IMR-90 (cell line): ENCODE measurements at regions not wholly inside any gene's neighbourhood (a gene's known extent, or its start where the extent isn't known, plus 50 kb on each side); places are given as distances from the start of the nearest gene placed in this dataset.

Source experiments
- BHLHE40 ChIP-seq: fragments of 150-350 bp; IDR thresholded peaks from 2 replicates; pipeline ENCODE4 v1.6.1; 2016; ENCODE audit warnings: mild to moderate bottlenecking, low read depth, low read length
- MXI1 ChIP-seq: IDR thresholded peaks from 2 replicates; pipeline ENCODE4 v1.6.1; 2012; ENCODE audit warnings: low read depth, mild to moderate bottlenecking, low read length, moderate library complexity, borderline replicate concordance
- NFE2L2 ChIP-seq: fragments of 150-350 bp; IDR thresholded peaks from 2 replicates; pipeline ENCODE4 v1.6.1; 2016; ENCODE audit warnings: low read depth, mild to moderate bottlenecking, low read length
- POLR2A ChIP-seq: IDR thresholded peaks from 2 replicates; pipeline ENCODE4 v1.6.1; 2012; ENCODE audit warnings: mild to moderate bottlenecking, low read depth, low read length
- RAD21 ChIP-seq: IDR thresholded peaks from 2 replicates; pipeline ENCODE4 v1.6.1; 2012; ENCODE audit warnings: low read length, improper control_type of control experiment
- RFX5 ChIP-seq: IDR thresholded peaks from 2 replicates; pipeline ENCODE4 v1.8.0; 2012; ENCODE audit warnings: low read depth, mild to moderate bottlenecking, low read length, moderate library complexity
- TF ChIP-seq, protein P1 (sequence below): conservative IDR thresholded peaks from 2 replicates; pipeline ENCODE4 v1.5.1; 2012; ENCODE audit warnings: mild to moderate bottlenecking, low read depth, low read length, improper control_type of control experiment
- TF ChIP-seq, protein P2 (sequence below): fragments of 150-350 bp; IDR thresholded peaks from 2 replicates; pipeline ENCODE4 v1.6.1; 2017; ENCODE audit warnings: mild to moderate bottlenecking, antibody characterized with exemption, low read length, low read depth

DNA sequence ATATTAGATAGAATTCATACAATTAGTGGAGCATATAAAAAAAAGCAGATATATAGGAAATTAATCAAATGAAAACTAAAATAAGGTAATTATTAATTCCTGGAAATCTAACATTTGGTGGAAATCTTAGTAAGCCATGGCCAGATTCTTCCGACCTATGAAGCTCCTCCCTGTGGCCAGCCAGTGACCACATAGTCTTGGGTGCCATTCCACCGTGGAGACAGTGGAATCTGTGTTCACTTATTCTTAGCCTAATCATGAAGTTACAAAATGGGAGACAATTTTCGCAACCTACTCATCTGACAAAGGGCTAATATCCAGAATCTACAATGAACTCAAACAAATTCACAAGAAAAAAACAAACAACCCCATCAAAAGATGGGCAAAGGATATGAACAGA is 241.9 kb upstream of the FLRT2 start:
- TF ChIP-seq POLR2A: no peak
- TF ChIP-seq, protein P1, sequence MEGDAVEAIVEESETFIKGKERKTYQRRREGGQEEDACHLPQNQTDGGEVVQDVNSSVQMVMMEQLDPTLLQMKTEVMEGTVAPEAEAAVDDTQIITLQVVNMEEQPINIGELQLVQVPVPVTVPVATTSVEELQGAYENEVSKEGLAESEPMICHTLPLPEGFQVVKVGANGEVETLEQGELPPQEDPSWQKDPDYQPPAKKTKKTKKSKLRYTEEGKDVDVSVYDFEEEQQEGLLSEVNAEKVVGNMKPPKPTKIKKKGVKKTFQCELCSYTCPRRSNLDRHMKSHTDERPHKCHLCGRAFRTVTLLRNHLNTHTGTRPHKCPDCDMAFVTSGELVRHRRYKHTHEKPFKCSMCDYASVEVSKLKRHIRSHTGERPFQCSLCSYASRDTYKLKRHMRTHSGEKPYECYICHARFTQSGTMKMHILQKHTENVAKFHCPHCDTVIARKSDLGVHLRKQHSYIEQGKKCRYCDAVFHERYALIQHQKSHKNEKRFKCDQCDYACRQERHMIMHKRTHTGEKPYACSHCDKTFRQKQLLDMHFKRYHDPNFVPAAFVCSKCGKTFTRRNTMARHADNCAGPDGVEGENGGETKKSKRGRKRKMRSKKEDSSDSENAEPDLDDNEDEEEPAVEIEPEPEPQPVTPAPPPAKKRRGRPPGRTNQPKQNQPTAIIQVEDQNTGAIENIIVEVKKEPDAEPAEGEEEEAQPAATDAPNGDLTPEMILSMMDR: no peak
- no peak for TF ChIP-seq MXI1
- TF ChIP-seq RAD21: no peak
- TF ChIP-seq NFE2L2: no peak
- no peak for TF ChIP-seq RFX5
- TF ChIP-seq, protein P2, sequence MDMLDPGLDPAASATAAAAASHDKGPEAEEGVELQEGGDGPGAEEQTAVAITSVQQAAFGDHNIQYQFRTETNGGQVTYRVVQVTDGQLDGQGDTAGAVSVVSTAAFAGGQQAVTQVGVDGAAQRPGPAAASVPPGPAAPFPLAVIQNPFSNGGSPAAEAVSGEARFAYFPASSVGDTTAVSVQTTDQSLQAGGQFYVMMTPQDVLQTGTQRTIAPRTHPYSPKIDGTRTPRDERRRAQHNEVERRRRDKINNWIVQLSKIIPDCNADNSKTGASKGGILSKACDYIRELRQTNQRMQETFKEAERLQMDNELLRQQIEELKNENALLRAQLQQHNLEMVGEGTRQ: no peak
- TF ChIP-seq BHLHE40: no peak
